ENCODE measurements at regions not wholly inside any gene's neighbourhood (a gene's known extent, or its start where the extent isn't known, plus 50 kb on each side); places are given as distances from the start of the nearest gene placed in this dataset.

- Histone ChIP-seq H3K4me1 (no peaks in the 10 kb centered on the region), H3K9me3 (no peaks in the 10 kb centered on the region), H3K27ac (no peak overlapping the region), H3K36me3 (no peaks in the 10 kb centered on the region), H3K4me3 (no peak overlapping the region), H3K27me3 (no peaks in the 10 kb centered on the region)
- intact Hi-C loops (cut with DNase I): no loop called here
- TF ChIP-seq POLR2A (IDR thresholded peaks at IDR 0.05): no peak
- no peak for TF ChIP-seq POLR2AphosphoS5 (IDR thresholded peaks at IDR 0.05; ENCODE audit: insufficient read depth in 1 of 2, low read depth in 1 of 2)
- TF ChIP-seq, protein P1, sequence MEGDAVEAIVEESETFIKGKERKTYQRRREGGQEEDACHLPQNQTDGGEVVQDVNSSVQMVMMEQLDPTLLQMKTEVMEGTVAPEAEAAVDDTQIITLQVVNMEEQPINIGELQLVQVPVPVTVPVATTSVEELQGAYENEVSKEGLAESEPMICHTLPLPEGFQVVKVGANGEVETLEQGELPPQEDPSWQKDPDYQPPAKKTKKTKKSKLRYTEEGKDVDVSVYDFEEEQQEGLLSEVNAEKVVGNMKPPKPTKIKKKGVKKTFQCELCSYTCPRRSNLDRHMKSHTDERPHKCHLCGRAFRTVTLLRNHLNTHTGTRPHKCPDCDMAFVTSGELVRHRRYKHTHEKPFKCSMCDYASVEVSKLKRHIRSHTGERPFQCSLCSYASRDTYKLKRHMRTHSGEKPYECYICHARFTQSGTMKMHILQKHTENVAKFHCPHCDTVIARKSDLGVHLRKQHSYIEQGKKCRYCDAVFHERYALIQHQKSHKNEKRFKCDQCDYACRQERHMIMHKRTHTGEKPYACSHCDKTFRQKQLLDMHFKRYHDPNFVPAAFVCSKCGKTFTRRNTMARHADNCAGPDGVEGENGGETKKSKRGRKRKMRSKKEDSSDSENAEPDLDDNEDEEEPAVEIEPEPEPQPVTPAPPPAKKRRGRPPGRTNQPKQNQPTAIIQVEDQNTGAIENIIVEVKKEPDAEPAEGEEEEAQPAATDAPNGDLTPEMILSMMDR (IDR thresholded peaks at IDR 0.05): no peak
- no peak for DNase-seq (ENCODE audit: extremely low spot score in 2 of 2)
These were observed 513.5 kb downstream of the TFAP2A start for GRCh38 chr6:9901376-9901775.

- intact Hi-C loops (cut with DNase I): no loop called here
- no peaks in the 10 kb centered on the region for H3K27me3 ChIP-seq
- TF ChIP-seq, protein P1 (IDR thresholded peaks at IDR 0.05): no peak
- TF ChIP-seq POLR2AphosphoS5 (IDR thresholded peaks at IDR 0.05; ENCODE audit: insufficient read depth in 1 of 2, low read depth in 1 of 2) (no peak), POLR2A (IDR thresholded peaks at IDR 0.05) (no peak)
- no peaks in the 10 kb centered on the region for H3K9me3 ChIP-seq
- no peak overlapping the region for H3K27ac ChIP-seq
- H3K4me1 ChIP-seq: no peaks in the 10 kb centered on the region
- H3K36me3 ChIP-seq: no peaks in the 10 kb centered on the region
- H3K4me3 ChIP-seq: no peak overlapping the region
- DNase-seq (ENCODE audit: extremely low spot score in 2 of 2): no peak
These were observed 518.1 kb downstream of the TFAP2A start for GRCh38 chr6:9896806-9897205.

GRCh38 chr6:9890893-9891292 is 524.0 kb downstream of the TFAP2A start:
- TF ChIP-seq POLR2AphosphoS5 (IDR thresholded peaks at IDR 0.05; ENCODE audit: insufficient read depth in 1 of 2, low read depth in 1 of 2) (no peak), POLR2A (IDR thresholded peaks at IDR 0.05) (no peak)
- TF ChIP-seq, protein P1 (IDR thresholded peaks at IDR 0.05): no peak
- no peak for DNase-seq (ENCODE audit: extremely low spot score in 2 of 2)
- Histone ChIP-seq H3K36me3 (no peaks in the 10 kb centered on the region), H3K4me1 (no peaks in the 10 kb centered on the region), H3K9me3 (no peaks in the 10 kb centered on the region), H3K4me3 (no peak overlapping the region), H3K27ac (no peak overlapping the region), H3K27me3 (no peaks in the 10 kb centered on the region)
- intact Hi-C loops (cut with DNase I): no loop called here

DNA sequence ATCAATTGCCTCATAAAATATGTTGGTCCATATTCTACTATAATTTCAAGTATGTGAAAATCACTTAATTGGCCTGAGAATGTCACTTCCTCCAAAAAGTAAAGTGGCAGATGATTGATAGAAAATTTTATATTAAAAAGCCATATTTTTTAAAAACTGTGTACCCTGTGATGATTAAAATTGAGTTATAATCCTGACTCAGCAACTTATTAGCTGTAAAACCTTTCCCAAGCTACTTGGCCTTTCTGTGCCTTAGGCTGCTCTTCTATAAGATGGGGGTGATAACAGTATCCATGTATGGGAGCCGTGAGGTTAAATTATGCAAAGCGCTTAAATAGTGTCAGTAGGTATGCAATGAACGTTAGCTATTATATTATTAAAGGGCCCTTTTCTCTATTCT is 524.4 kb downstream of the TFAP2A start:
- Histone ChIP-seq H3K4me3 (no peak overlapping the region), H3K9me3 (no peaks in the 10 kb centered on the region), H3K27me3 (no peaks in the 10 kb centered on the region), H3K36me3 (no peaks in the 10 kb centered on the region), H3K4me1 (no peaks in the 10 kb centered on the region), H3K27ac (no peak overlapping the region)
- DNase-seq (ENCODE audit: extremely low spot score in 2 of 2): no peak
- intact Hi-C loops (cut with DNase I): no loop called here
- TF ChIP-seq, protein P1 (IDR thresholded peaks at IDR 0.05): no peak
- TF ChIP-seq POLR2AphosphoS5 (IDR thresholded peaks at IDR 0.05; ENCODE audit: insufficient read depth in 1 of 2, low read depth in 1 of 2) (no peak), POLR2A (IDR thresholded peaks at IDR 0.05) (no peak)

DNA sequence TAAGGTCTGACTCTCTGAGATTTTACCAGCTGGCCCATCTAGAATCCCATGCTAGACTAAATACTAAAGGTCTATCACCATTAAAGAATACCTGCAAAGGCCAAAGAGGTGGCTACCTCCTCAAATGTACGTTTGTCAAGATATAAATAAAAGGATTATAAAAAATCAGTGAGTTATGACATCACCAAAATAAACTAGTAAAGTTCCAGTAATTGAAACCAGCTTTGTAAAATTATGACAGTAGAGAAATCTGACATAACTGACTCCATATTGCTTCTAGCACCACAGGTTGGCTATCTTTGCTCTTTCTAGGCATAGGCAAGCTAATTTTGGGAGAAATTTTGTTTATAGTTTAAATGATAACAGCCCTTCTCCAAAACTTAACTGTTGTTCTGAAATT is 536.3 kb downstream of the TFAP2A start:
- intact Hi-C loops (cut with DNase I): no loop called here
- H3K4me3 ChIP-seq: no peak overlapping the region
- no peak overlapping the region for H3K27ac ChIP-seq
- no peak for TF ChIP-seq POLR2A (IDR thresholded peaks at IDR 0.05)
- DNase-seq (ENCODE audit: extremely low spot score in 2 of 2): no peak
- no peaks in the 10 kb centered on the region for H3K9me3 ChIP-seq
- no peaks in the 10 kb centered on the region for H3K36me3 ChIP-seq
- no peaks in the 10 kb centered on the region for H3K27me3 ChIP-seq
- H3K4me1 ChIP-seq: no peaks in the 10 kb centered on the region

All from vagina (tissue), 2 donors.